ENCODE measurements at regions not wholly inside any gene's neighbourhood (a gene's known extent, or its start where the extent isn't known, plus 50 kb on each side); places are given as distances from the start of the nearest gene placed in this dataset.

DNA sequence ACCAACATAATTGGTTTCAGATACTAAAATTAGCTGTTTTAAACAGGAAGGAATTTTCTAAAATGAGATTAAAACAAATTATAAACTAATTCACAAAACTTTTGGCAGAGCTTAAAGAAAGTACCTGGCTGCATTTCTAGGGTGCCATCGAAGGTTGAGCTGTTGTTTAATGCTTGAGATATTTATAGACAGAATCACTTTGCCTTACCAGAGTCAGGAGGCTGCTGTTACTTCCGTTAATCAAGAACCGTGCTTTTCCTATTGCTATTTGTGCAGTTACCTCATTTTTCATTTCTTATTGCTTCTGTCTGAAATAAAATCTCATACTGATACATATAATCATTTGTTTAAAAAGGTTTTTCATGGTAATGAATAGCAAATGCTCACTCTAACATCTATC, 242.9 kb downstream of the TECRL start:
- Histone ChIP-seq H3K79me2 (ENCODE audit: insufficient read depth) (no peaks in the 10 kb centered on the region), H3K27ac (ENCODE audit: low read depth in 2 of 2, low read length in 1 of 2) (no peak overlapping the region), H3K4me1 (ENCODE audit: control insufficient read depth in 1 of 2, insufficient read depth in 2 of 2, low read depth in 1 of 2, low read length in 1 of 2) (no peaks in the 10 kb centered on the region), H4K20me1 (ENCODE audit: insufficient read depth) (no peaks in the 10 kb centered on the region), H3K9me3 (no peaks in the 10 kb centered on the region), H3K4me2 (no peak overlapping the region), H3K9me2 (no peaks in the 10 kb centered on the region), H2AFZ (ENCODE audit: low read depth) (no peak overlapping the region), H3K4me3 (ENCODE audit: low read depth in 2 of 2, low read length in 1 of 2) (no peak overlapping the region), H3K27me3 (ENCODE audit: insufficient read depth) (no peaks in the 10 kb centered on the region), H3F3A (replicated peaks; ENCODE audit: insufficient read depth) (no peaks in the 10 kb centered on the region), H3K9ac (no peak overlapping the region), H3K36me3 (replicated peaks in 1 of 2; ENCODE audit: control insufficient read depth in 1 of 2, insufficient read depth in 2 of 2, low read length in 1 of 2) (no peaks in the 10 kb centered on the region)
- WGBS (ENCODE audit: low lambda C conversion rate) = 0% methylated on average over 3 of the region's 3 CpGs
- no peak for TF ChIP-seq GATA2 (CRISPR knock-in tag; IDR thresholded peaks at IDR 0.05)
- POLR2A ChIA-PET = no interaction called here
- no peak for DNase-seq
- CTCF ChIA-PET = interaction anchor here (2.2 kb wide), 1 partner anchor 372 kb away, joined by 14 read pairs; no protein-coding TSS in a partner anchor

GRCh38 chr4:64158648-64159326, 250.5 kb downstream of the TECRL start:
- peak overlapping the region; percentile 68; the same call in 1 of the 2 replicates for H3K4me2 ChIP-seq
- peak; percentile 93 for TF ChIP-seq CTCF (IDR thresholded peaks at IDR 0.05)
- peak; percentile 74 for TF ChIP-seq SMC3 (IDR thresholded peaks at IDR 0.05; ENCODE audit: low read depth, low read length)
- TF ChIP-seq CHD2 (IDR thresholded peaks at IDR 0.05; ENCODE audit: low read length, partially characterized antibody) = no peak
- TF ChIP-seq GATA2 (CRISPR knock-in tag; IDR thresholded peaks at IDR 0.05) = peak; percentile 27; the same call in 1 of the 2 replicates
- TF ChIP-seq RAD21 (IDR thresholded peaks at IDR 0.05; ENCODE audit: low read length) = peak; percentile 66
- H3K9ac ChIP-seq = no peak overlapping the region
- no peaks in the 10 kb centered on the region for H3K79me2 ChIP-seq (ENCODE audit: insufficient read depth)
- DNase-seq = peak; percentile 28
- CTCF ChIA-PET = interaction anchor here (0.6 to 2.8 kb wide), 17 partner anchors 9 to 405 kb away, joined by 3 to 14 read pairs (median 4); no protein-coding TSS in a partner anchor
- no peaks in the 10 kb centered on the region for H3K9me3 ChIP-seq
- no peaks in the 10 kb centered on the region for H3K36me3 ChIP-seq (replicated peaks in 1 of 2; ENCODE audit: control insufficient read depth in 1 of 2, insufficient read depth in 2 of 2, low read length in 1 of 2)
- H3K27ac ChIP-seq (ENCODE audit: low read depth in 2 of 2, low read length in 1 of 2) = no peak overlapping the region
- H3F3A ChIP-seq (replicated peaks; ENCODE audit: insufficient read depth) = no peaks in the 10 kb centered on the region
- no peaks in the 10 kb centered on the region for H3K27me3 ChIP-seq (ENCODE audit: insufficient read depth)
- H3K4me3 ChIP-seq (ENCODE audit: low read depth in 2 of 2, low read length in 1 of 2) = peak overlapping the region; percentile 43 to 61
- POLR2A ChIA-PET = no interaction called here
- peak overlapping the region; percentile 95 for H2AFZ ChIP-seq (ENCODE audit: low read depth)
- WGBS (ENCODE audit: low lambda C conversion rate) = under 1% methylated on average over 7 of the region's 7 CpGs
- H4K20me1 ChIP-seq (ENCODE audit: insufficient read depth) = no peaks in the 10 kb centered on the region
- no peaks in the 10 kb centered on the region for H3K9me2 ChIP-seq
- H3K4me1 ChIP-seq (ENCODE audit: control insufficient read depth in 1 of 2, insufficient read depth in 2 of 2, low read depth in 1 of 2, low read length in 1 of 2) = no peaks in the 10 kb centered on the region

DNA sequence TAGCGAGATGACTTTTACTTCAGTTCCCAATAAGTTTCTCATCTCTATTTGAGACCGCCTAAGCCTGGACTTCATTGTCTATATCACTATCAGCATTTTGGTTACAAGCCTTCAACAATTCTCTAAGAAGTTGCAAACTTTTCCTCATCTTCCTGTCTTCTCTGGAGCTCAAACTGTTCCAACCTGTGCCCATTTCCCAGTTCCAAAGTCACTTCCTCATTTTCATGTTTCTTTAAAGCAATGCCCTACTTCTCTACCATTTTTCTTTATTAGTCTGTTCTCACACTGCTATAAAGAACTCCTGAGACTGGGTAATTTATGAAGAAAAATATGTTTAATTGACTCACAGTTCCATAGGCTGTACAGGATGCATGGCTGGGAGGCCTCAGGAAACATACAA, 251.9 kb downstream of the TECRL start:
- POLR2A ChIA-PET = no interaction called here
- TF ChIP-seq SMC3 (IDR thresholded peaks at IDR 0.05; ENCODE audit: low read depth, low read length) (no peak), MXI1 (IDR thresholded peaks at IDR 0.05; ENCODE audit: low read depth, low read length) (no peak), CTCF (IDR thresholded peaks at IDR 0.05) (no peak), JUND (IDR thresholded peaks at IDR 0.05) (no peak), RCOR1 (IDR thresholded peaks at IDR 0.05; ENCODE audit: low read length) (no peak)
- H3K9me2 ChIP-seq = no peaks in the 10 kb centered on the region
- H3K4me3 ChIP-seq (ENCODE audit: low read depth in 2 of 2, low read length in 1 of 2) = no peak overlapping the region
- H3F3A ChIP-seq (replicated peaks; ENCODE audit: insufficient read depth) = no peaks in the 10 kb centered on the region
- no peaks in the 10 kb centered on the region for H4K20me1 ChIP-seq (ENCODE audit: insufficient read depth)
- H2AFZ ChIP-seq (ENCODE audit: low read depth) = no peak overlapping the region
- H3K4me2 ChIP-seq = no peak overlapping the region
- no peaks in the 10 kb centered on the region for H3K9me3 ChIP-seq
- H3K27ac ChIP-seq (ENCODE audit: low read depth in 2 of 2, low read length in 1 of 2) = no peak overlapping the region
- H3K9ac ChIP-seq = no peak overlapping the region
- H3K79me2 ChIP-seq (ENCODE audit: insufficient read depth) = no peaks in the 10 kb centered on the region
- 73% methylated on average over 2 of the region's 2 CpGs for WGBS (ENCODE audit: low lambda C conversion rate)
- CTCF ChIA-PET = interaction anchor here (2.6 kb wide), 1 partner anchor 382 kb away, joined by 35 read pairs; no protein-coding TSS in a partner anchor
- no peaks in the 10 kb centered on the region for H3K36me3 ChIP-seq (replicated peaks in 1 of 2; ENCODE audit: control insufficient read depth in 1 of 2, insufficient read depth in 2 of 2, low read length in 1 of 2)
- no peaks in the 10 kb centered on the region for H3K4me1 ChIP-seq (ENCODE audit: control insufficient read depth in 1 of 2, insufficient read depth in 2 of 2, low read depth in 1 of 2, low read length in 1 of 2)
- DNase-seq = no peak
- H3K27me3 ChIP-seq (ENCODE audit: insufficient read depth) = no peaks in the 10 kb centered on the region
